Erythroblast (primary cell): ENCODE measurements at regions not wholly inside any gene's neighbourhood (a gene's known extent, or its start where the extent isn't known, plus 50 kb on each side); places are given as distances from the start of the nearest gene placed in this dataset.
"Not testable (repeated sequence)": the region's sequence is repeated elsewhere in the genome, so short reads cannot be mapped to it uniquely, and the experiment has no call there.

Experiments
- GATA1 ChIP-seq: IDR thresholded peaks from 2 replicates; pipeline ENCODE4 v1.6.1; 2011; ENCODE audit warnings: low read depth, mild to moderate bottlenecking, control low read depth, low read length, moderate library complexity
- POLR2A ChIP-seq: IDR thresholded peaks from 2 replicates; pipeline ENCODE4 v1.6.1; 2011; ENCODE audit warnings: mild to moderate bottlenecking, low read length

GRCh38 chr3:72064727-72065126 is 279.8 kb upstream of the PROK2 start:
- not testable (repeated sequence) for TF ChIP-seq POLR2A, GATA1
